Brain microvascular endothelial cell (primary cell): ENCODE measurements at regions not wholly inside any gene's neighbourhood (a gene's known extent, or its start where the extent isn't known, plus 50 kb on each side); places are given as distances from the start of the nearest gene placed in this dataset.

Experiments
- DNase-seq: peaks from one replicate; pipeline ENCODE4 v3.0.0-alpha.2; 2020
- H3K27ac ChIP-seq: fragments of 250-450 bp; sonication (Bioruptor Pico); 2 replicates; pipeline ENCODE4 v1.5.1; 2020; ENCODE audit warnings: mild to moderate bottlenecking, moderate library complexity
- H3K27me3 ChIP-seq: fragments of 250-450 bp; sonication (Bioruptor Pico); replicated peaks from 2 replicates; pipeline ENCODE4 v1.5.1; 2020; ENCODE audit warnings: mild to moderate bottlenecking
- H3K36me3 ChIP-seq: fragments of 250-450 bp; sonication (Bioruptor Pico); replicated peaks from 2 replicates; pipeline ENCODE4 v1.5.1; 2020; ENCODE audit warnings: mild to moderate bottlenecking
- H3K4me3 ChIP-seq: 2 replicates; pipeline ENCODE4 v1.5.1; 2011; ENCODE audit warnings: low read depth, mild to moderate bottlenecking, control low read depth, low read length, moderate library complexity
- CTCF ChIP-seq: IDR thresholded peaks from 2 replicates; pipeline ENCODE4 v1.5.1; 2011; ENCODE audit warnings: low read depth, mild to moderate bottlenecking, moderate library complexity, low read length, control low read depth, inconsistent platforms; ENCODE audit errors: missing control alignments
- in situ Hi-C: cut with HindIII; loops from 2 replicates; pipeline ENCODE4 v1.10.0; 2017; ENCODE audit warnings: low sequenced_read_pairs, low pct_ligation_motif_present

- no peaks in the 10 kb centered on the region for H3K36me3 ChIP-seq
These were observed 68.3 kb upstream of the NR5A2 start for GRCh38 chr1:199959033-199959774.

GRCh38 chr1:199959775-199960110 lies 67.8 kb upstream of the NR5A2 start:
- no peak overlapping the region for H3K4me3 ChIP-seq
- H3K27me3 ChIP-seq, result no peaks in the 10 kb centered on the region
- no peak overlapping the region for H3K27ac ChIP-seq
- TF ChIP-seq CTCF, result no peak
- H3K36me3 ChIP-seq, result no peaks in the 10 kb centered on the region
- in situ Hi-C loops, result no loop called here
- DNase-seq, result no peak

More at GRCh38 chr1:199959033-199959774, 68.3 kb upstream of the NR5A2 start:
- no peak overlapping the region for H3K4me3 ChIP-seq
- no peak for TF ChIP-seq CTCF
- in situ Hi-C loops, result no loop called here
- H3K27ac ChIP-seq, result no peak overlapping the region
- H3K27me3 ChIP-seq, result no peaks in the 10 kb centered on the region
- no peak for DNase-seq

DNA sequence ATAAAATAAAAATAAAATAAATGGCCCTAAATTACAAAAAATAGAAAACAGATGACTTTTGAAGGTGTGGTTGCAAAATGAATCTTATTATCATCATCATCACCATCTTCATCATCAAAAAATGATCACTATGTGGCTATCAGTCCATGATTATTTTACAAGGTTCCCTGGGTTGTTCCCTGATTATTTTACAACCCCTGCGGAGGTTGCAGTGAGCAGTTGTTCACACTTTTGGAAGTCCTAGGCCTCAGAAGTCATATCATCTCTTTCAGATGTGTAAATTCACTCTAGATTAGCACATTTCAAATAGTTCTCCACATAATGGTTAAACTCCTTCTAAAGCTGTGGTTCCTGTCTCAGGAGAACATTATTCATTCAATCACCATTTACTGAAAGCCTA lies 57.4 kb upstream of the NR5A2 start:
- no peaks in the 10 kb centered on the region for H3K36me3 ChIP-seq
- no peak for DNase-seq
- H3K27ac ChIP-seq, result no peak overlapping the region
- TF ChIP-seq CTCF, result no peak
- in situ Hi-C loops, result no loop called here
- H3K4me3 ChIP-seq, result no peak overlapping the region
- no peaks in the 10 kb centered on the region for H3K27me3 ChIP-seq

DNA sequence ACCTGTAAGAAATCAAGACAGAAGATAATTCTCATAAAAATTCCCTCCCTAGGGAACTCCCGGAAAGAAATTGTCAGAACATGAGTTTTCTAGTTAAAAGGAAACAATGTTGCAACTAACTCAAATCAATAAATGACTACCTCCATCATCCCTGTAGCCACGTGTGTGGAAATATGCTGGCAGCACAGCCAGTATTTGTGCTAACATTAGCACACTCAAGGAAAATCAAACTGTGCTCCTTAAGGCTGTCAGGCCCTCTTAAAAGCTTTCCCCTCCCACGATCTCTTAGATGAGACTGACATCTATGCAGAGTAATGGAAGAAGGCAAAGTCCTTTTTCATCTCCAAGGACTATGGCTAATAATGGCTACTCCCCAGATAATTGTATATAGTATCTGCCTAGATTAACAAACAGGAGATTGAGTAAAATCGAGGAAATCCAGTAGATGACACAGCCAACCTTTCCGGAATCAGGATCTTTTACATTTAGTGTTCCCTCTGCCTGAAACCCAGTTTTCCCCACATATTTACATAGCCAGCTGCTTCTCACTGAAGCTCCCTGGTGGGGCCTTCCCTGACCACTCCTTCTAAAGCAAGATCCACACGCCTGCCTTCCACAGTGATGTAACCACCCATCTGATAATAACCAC lies 50.9 kb upstream of the NR5A2 start:
- Histone ChIP-seq H3K27ac (no peak overlapping the region), H3K36me3 (no peaks in the 10 kb centered on the region), H3K27me3 (no peaks in the 10 kb centered on the region), H3K4me3 (no peak overlapping the region)
- in situ Hi-C loops, result no loop called here
- DNase-seq, result no peak
- no peak for TF ChIP-seq CTCF
